Hepatocyte (in vitro differentiated cells): ENCODE measurements at regions not wholly inside any gene's neighbourhood (a gene's known extent, or its start where the extent isn't known, plus 50 kb on each side); places are given as distances from the start of the nearest gene placed in this dataset.
A peak's percentile ranks its signal among the peaks of the same experiment; 100 is the strongest.

Source experiments
- DNase-seq: peaks from one replicate; pipeline ENCODE4 v3.0.0-alpha.2; 2016; ENCODE audit warnings: low spot score
- H2AFZ ChIP-seq: fragments of 200-600 bp; sonication (generic); 2 replicates; pipeline ENCODE4 v1.6.0; 2016; ENCODE audit warnings: antibody characterized with exemption, mild to moderate bottlenecking
- H3K27ac ChIP-seq: fragments of 200-600 bp; sonication (generic); 2 replicates; pipeline ENCODE4 v1.5.1; 2016; ENCODE audit warnings: mild to moderate bottlenecking
- H3K27me3 ChIP-seq: fragments of 200-600 bp; sonication (generic); 2 replicates; pipeline ENCODE4 v1.6.1; 2016
- H3K36me3 ChIP-seq: fragments of 200-600 bp; sonication (generic); replicated peaks from 2 replicates; pipeline ENCODE4 v1.5.1; 2016; ENCODE audit warnings: low read depth; ENCODE audit not compliant: insufficient read depth
- H3K4me1 ChIP-seq: fragments of 200-600 bp; sonication (generic); 2 replicates; pipeline ENCODE4 v1.5.1; 2016; ENCODE audit warnings: mild to moderate bottlenecking, moderate library complexity; ENCODE audit not compliant: insufficient read depth
- H3K4me2 ChIP-seq: fragments of 200-600 bp; sonication (generic); 2 replicates; pipeline ENCODE4 v1.6.0; 2016
- H3K4me3 ChIP-seq: fragments of 200-600 bp; sonication (generic); 2 replicates; pipeline ENCODE4 v1.5.1; 2016; ENCODE audit warnings: mild to moderate bottlenecking
- H3K79me2 ChIP-seq: fragments of 200-600 bp; sonication (generic); 2 replicates; pipeline ENCODE4 v1.6.0; 2017; ENCODE audit warnings: mild to moderate bottlenecking
- H3K9me2 ChIP-seq: fragments of 200-600 bp; sonication (generic); replicated peaks from 2 replicates; pipeline ENCODE4 v1.6.0; 2017; ENCODE audit warnings: mild to moderate bottlenecking; ENCODE audit not compliant: insufficient read depth
- H3K9me3 ChIP-seq: fragments of 200-600 bp; sonication (generic); 2 replicates; pipeline ENCODE4 v1.5.1; 2016; ENCODE audit warnings: low read depth, mild to moderate bottlenecking
- H4K20me1 ChIP-seq: fragments of 200-600 bp; sonication (generic); 2 replicates; pipeline ENCODE4 v1.6.0; 2016; ENCODE audit warnings: mild to moderate bottlenecking; ENCODE audit not compliant: insufficient read depth, poor library complexity, severe bottlenecking
- EZH2 ChIP-seq: fragments of 200-600 bp; sonication (generic); IDR thresholded peaks from 2 replicates; pipeline ENCODE4 v1.6.1; 2016; ENCODE audit warnings: antibody characterized with exemption, mild to moderate bottlenecking, borderline replicate concordance
- EZH2phosphoT487 ChIP-seq: fragments of 200-600 bp; sonication (generic); IDR thresholded peaks from one replicate; pipeline ENCODE4 v1.6.1; 2018; ENCODE audit warnings: antibody characterized with exemption, mild to moderate bottlenecking, low read depth, moderate library complexity; ENCODE audit not compliant: unreplicated experiment, severe bottlenecking
- WGBS: methylation state at CpG from one replicate; pipeline ENCODE4 v1.1.6; 2016; ENCODE audit warnings: low lambda C conversion rate; ENCODE audit errors: missing lambda C conversion rate; 5-methylcytosine and 5-hydroxymethylcytosine counted together
- TF ChIP-seq, protein P1 (sequence below): fragments of 200-600 bp; sonication (generic); IDR thresholded peaks from 2 replicates; pipeline ENCODE4 v1.5.1; 2016; ENCODE audit warnings: antibody characterized with exemption, mild to moderate bottlenecking; ENCODE audit not compliant: poor library complexity

DNA sequence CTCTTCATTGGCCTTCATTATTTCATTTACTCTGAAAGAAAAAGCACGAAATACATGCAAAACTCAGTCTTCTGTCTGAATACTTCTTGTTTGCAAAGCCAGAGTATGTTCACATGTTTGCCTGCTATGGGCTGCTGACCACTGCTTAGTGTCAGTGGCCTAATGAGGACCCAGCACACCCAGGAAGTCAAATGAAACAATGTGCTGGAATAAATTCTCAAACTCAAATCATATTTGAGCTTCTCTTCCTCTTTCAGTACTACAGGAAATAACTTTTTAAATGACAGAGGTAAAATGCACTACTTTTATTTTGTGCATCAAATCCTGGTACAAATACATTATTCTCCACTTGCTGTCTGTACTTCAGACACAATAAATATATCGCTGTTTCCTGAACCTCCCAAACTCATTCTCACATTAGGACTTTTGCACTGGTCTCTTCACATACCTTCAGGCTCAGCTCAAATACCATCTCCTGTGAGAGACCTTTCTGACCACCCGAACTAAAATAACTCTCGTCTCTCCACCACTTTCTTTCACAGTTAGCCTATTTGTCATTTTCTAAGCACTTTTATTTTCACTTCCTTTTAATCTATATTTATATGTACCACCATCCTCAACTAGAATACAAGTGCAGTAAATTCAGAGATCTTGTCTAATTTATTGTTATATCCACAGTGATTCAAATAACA is 176.8 kb downstream of the TUSC7 start:
- TF ChIP-seq, protein P1, sequence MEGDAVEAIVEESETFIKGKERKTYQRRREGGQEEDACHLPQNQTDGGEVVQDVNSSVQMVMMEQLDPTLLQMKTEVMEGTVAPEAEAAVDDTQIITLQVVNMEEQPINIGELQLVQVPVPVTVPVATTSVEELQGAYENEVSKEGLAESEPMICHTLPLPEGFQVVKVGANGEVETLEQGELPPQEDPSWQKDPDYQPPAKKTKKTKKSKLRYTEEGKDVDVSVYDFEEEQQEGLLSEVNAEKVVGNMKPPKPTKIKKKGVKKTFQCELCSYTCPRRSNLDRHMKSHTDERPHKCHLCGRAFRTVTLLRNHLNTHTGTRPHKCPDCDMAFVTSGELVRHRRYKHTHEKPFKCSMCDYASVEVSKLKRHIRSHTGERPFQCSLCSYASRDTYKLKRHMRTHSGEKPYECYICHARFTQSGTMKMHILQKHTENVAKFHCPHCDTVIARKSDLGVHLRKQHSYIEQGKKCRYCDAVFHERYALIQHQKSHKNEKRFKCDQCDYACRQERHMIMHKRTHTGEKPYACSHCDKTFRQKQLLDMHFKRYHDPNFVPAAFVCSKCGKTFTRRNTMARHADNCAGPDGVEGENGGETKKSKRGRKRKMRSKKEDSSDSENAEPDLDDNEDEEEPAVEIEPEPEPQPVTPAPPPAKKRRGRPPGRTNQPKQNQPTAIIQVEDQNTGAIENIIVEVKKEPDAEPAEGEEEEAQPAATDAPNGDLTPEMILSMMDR: no peak
- TF ChIP-seq EZH2phosphoT487: no peak
- TF ChIP-seq EZH2: no peak
- Histone ChIP-seq H3K27me3 (no peaks in the 10 kb centered on the region), H3K9me3 (no peaks in the 10 kb centered on the region), H4K20me1 (no peaks in the 10 kb centered on the region), H3K4me1 (no peaks in the 10 kb centered on the region), H3K4me3 (no peak overlapping the region), H3K9me2 (no peaks in the 10 kb centered on the region), H3K36me3 (no peaks in the 10 kb centered on the region), H3K27ac (no peak overlapping the region), H2AFZ (no peak overlapping the region), H3K79me2 (no peaks in the 10 kb centered on the region), H3K4me2 (no peak overlapping the region)
- WGBS: 65% methylated on average over 4 of the region's 4 CpGs
- no peak for DNase-seq

DNA sequence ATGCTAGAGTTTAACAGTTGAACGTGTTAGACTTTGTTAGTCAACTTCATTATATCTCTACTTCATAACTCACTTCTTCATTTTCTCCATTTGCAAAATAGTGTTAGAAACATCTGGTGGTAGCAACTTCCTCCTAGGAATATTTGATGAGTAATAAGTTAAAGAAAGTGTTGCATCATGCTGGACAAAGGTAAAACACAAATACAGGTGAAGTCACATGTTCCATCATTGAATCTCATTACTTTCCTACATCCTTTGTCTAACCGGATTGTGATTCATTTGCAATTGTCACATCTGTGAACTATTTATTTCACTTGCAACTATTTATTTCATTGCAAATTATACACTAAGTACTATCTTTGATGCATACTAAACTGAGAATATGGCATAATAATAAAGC is 186.5 kb downstream of the TUSC7 start:
- H2AFZ ChIP-seq: no peak overlapping the region
- H3K9me3 ChIP-seq: no peaks in the 10 kb centered on the region
- peak; percentile 7 for DNase-seq
- 93% methylated on average over 2 of the region's 2 CpGs for WGBS
- H3K4me3 ChIP-seq: no peak overlapping the region
- no peaks in the 10 kb centered on the region for H3K79me2 ChIP-seq
- H3K27me3 ChIP-seq: no peaks in the 10 kb centered on the region
- TF ChIP-seq, protein P1: no peak
- TF ChIP-seq EZH2 (no peak), EZH2phosphoT487 (no peak)
- H3K27ac ChIP-seq: no peak overlapping the region
- H3K4me2 ChIP-seq: no peak overlapping the region
- H3K36me3 ChIP-seq: no peaks in the 10 kb centered on the region
- no peaks in the 10 kb centered on the region for H3K4me1 ChIP-seq
- no peaks in the 10 kb centered on the region for H4K20me1 ChIP-seq
- no peaks in the 10 kb centered on the region for H3K9me2 ChIP-seq

DNA sequence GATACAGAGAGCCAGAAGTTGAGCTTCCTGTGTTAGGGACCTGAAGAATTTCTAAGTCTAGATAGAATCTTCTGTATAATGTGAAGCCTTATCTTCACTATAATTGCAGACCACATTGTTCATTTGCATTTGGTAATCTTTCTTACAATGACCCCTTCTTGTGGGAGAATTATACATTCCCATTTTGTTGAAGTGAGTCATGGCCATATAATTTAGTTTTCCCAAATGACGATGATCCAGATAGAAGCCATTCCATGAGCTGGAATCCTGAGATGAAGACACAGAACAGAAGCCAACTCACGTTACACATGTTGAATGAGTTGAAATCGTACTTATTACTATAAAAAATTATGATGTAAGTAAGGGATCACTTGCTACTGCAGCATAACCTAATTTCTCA is 187.8 kb downstream of the TUSC7 start:
- Histone ChIP-seq H3K4me2 (no peak overlapping the region), H3K4me3 (no peak overlapping the region), H3K27ac (no peak overlapping the region), H3K4me1 (no peaks in the 10 kb centered on the region), H2AFZ (no peak overlapping the region), H3K36me3 (no peaks in the 10 kb centered on the region), H3K9me3 (no peaks in the 10 kb centered on the region), H3K27me3 (no peaks in the 10 kb centered on the region), H3K79me2 (no peaks in the 10 kb centered on the region), H3K9me2 (no peaks in the 10 kb centered on the region), H4K20me1 (no peaks in the 10 kb centered on the region)
- WGBS: 93% methylated on average over 3 of the region's 3 CpGs
- DNase-seq: no peak
- TF ChIP-seq EZH2 (no peak), EZH2phosphoT487 (no peak)
- TF ChIP-seq, protein P1: no peak

DNA sequence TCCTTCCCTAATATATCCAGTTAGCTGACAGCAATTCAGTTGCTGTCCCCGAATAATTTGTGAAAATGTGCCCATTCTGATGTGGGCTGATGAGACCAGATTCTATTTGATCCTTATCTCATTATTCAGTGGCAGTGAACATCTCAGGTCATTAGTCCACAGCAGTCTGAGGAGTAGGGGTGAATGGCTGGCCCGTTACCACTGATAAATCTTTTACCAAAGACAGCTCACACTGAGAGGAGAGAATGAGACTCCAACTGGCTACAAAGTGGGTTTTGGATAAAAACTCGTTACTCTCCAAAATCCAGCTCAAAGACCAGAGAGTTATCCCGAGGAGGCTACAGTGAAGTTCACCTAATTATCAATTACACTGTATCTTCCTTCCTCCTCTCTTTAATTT is 189.7 kb downstream of the TUSC7 start:
- H3K9me3 ChIP-seq: no peaks in the 10 kb centered on the region
- no peak overlapping the region for H3K27ac ChIP-seq
- no peaks in the 10 kb centered on the region for H3K27me3 ChIP-seq
- H3K4me3 ChIP-seq: no peak overlapping the region
- H4K20me1 ChIP-seq: no peaks in the 10 kb centered on the region
- no peak overlapping the region for H3K4me2 ChIP-seq
- H3K4me1 ChIP-seq: no peaks in the 10 kb centered on the region
- 71% methylated on average over 4 of the region's 4 CpGs for WGBS
- no peak overlapping the region for H2AFZ ChIP-seq
- TF ChIP-seq, protein P1: no peak
- TF ChIP-seq EZH2: no peak
- no peak for TF ChIP-seq EZH2phosphoT487
- H3K9me2 ChIP-seq: no peaks in the 10 kb centered on the region
- H3K36me3 ChIP-seq: no peaks in the 10 kb centered on the region
- H3K79me2 ChIP-seq: no peaks in the 10 kb centered on the region
- DNase-seq: no peak
